ENCODE measurements at regions not wholly inside any gene's neighbourhood (a gene's known extent, or its start where the extent isn't known, plus 50 kb on each side); places are given as distances from the start of the nearest gene placed in this dataset.
"Not testable (repeated sequence)": the region's sequence is repeated elsewhere in the genome, so short reads cannot be mapped to it uniquely, and the experiment has no call there.

DNA sequence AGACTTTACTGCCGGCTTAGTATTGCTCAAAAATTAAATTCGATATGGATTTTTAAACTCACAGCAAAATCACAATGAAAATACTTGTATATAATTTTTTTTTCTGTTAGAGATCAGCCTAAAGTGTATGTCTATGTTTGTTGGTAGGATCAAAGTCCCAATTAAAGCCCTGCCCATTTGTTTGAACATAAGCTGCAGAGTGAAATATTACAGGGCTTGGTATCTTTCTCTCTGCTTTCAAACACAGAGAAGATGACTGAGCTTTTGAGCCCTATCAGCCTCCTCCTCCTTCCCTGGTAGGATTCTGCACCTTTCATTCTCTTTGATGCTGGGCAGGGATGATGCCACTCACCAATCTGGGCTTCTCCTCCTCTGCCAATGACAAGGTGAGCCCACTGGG, 345.4 kb downstream of the PPP1R2C start:
- DNase-seq: no peak

DNA sequence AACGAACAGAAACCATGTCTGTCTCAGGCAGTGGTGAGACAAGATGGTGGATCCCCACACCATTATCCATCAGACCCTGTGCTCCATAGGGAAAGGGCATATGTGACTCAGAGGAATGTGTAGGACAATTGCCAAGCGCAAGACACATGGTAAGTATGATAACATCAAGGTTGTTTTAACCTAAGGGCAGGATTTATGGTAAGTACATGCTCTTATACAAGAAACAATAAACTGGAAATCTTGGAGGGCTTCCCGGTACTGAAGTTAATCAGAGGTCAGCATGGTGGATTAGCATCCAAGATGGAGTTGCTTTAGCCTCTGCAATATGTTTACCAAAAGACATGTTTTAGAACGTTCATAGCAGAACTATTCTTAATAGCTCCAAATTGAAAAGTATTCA, 355.0 kb downstream of the PPP1R2C start:
- DNase-seq: no peak

DNA sequence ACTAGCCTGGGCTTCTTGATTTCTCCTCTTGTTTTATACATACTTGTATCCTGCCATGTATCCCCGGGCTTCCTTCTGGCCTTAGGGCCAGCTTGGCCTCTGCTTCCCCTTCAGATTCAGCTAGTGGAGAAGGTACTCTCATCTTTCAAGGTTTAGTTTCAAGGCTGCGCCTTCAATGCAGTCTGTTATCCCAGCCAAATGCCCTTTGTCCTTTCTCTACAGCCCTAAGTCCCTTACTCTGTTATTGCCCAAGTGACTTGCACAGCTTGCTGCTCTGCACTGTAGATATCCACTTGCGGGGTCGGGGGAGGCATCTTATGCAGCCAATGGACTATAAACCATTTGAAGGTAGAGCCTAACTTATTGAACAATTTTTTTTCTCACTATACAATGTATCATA, 357.5 kb downstream of the PPP1R2C start:
- no peak for DNase-seq

DNA sequence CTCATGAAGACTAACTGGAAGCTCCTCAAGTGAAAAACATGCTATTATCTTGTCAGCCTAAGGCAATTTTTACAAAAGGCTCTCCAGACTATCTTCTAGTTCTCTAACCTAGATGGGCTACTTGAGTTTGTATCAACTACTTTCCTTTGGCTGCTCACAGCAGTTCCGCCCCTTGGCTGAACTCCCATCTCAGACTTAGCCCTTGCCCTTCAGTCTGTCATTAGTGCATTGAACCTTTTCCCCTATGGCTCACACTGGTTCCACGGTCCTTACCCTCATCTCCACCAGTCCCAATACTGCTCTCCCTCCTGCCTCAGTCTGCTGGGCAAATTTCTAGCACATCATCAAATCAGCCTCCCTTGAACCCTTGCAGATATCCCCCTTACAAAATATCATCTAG, 362.3 kb downstream of the PPP1R2C start:
- DNase-seq: no peak

DNA sequence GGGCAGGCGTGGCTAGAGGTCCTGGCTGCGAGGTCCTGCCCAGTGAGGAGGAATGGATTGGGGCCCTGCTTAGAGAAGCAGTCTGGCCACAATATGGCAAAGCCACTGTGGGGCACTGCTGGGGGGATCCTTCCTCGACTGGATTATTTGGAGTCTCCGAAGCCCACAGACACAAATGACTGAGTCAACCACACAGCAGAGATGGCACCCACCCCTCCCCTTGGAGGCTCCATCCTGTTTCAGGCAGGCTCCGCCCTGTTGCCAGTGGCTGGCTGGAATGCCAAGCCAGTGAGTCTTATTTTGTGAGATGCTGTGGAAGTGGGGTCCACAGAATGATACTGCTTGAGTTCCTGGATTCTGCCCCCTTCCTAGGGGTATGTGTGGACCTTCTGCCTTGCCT, 363.9 kb downstream of the PPP1R2C start:
- DNase-seq: no peak

DNA sequence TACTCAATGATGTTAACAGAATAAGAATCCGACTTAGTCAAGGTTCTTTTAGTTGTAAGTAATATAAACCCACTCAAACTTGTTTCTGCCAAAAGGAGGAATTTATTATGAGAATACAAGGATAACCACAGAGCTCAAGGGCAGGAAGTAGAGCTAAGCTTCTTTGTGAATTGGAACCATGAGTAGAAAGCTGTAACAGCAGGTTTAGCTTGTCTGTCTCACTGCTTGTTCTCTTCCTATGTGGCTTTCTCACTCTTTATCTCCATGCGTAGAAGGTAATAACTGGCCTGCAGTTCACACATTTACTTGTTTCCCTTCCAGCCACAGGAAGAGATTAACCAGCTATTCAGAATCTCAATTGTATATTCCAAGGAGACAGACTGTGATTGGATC, 378.3 kb downstream of the PPP1R2C start:
- DNase-seq: no peak

DNA sequence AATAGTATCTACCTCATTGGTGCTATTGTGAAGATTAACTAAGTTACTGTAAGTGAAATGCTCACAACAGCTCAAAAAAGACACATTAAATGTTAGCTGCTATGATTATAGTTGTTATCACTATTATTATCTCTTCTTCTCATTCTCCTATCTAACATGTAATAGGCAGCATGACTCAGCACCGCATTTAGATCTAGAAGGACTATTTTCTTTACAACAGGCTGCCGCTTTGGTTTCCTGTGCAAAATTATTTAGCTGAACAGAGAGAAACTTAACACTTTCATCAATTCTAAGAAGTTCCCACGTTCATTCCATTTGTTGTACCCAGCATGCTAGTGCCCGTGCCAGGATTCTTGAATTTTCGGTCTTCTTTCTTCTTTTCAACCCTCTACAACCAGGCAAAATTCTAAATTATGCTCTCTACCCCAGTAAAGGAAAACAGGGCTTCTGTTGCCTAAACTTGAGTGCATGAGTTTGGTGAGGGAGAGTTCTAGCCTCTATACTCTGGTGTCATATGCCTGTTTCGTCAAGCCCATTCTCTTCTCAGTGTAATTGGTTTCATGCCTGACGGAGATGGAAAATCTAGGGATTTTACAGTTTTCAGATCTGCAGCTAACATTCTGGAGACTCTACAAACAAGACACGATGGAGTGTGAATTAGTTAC, 378.9 kb downstream of the PPP1R2C start:
- DNase-seq: no peak

DNA sequence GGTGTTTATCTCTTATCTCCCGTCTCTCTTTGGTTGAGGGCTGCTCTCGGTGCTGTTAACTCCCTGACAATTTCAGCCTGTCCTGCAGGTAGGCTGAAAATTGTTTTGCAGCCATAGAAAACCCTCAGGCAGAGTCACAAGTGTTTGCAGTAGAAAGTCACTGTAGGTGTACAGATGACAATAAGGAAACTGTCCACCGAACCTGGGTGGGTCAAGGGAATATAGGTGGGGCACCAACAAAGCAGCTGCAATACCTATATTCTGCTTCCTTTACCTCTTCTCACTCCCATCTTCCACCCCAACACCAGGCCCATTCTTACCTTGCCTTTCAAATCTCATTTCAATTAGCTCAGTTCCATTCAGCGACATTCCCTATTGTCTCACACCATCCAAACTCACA, 381.8 kb downstream of the PPP1R2C start:
- DNase-seq: no peak

DNA sequence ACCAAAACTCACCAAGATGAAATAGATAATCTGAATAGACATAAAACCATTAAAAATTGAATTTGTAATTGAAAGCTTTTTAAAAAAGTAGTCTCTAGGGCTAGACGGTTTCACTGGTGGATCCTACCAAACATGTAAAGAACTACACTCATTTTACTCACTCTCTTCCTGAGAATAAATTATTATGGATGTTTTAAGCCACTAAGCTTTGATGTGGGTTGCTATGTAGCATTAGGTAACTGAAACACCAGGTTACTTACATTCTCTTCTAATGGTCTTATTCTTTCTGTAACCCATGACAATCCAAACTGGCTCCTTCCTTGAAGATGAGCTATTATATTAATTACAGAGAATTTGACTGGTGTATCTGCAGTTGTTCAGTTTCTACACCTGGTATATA, 385.1 kb downstream of the PPP1R2C start:
- no peak for DNase-seq

DNA sequence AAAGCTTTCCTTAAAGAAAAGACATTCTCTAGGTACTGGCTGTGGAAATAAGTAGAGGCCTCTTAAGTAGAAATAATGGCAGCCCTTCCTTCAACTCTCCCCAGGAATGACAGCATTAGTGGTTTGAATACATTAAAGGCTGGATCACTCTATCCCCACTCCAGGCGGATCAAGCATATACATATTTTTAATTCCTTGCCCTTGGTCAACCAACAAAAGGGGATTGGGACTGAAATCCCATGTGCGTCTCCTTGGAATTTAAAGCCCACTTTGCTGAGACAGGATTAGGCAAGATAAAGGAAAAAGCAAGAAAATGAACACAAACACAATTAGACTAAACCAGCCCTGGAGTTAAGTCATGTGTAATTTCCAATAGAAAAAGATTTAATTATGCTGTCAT, 391.3 kb downstream of the PPP1R2C start:
- no peak for DNase-seq

DNA sequence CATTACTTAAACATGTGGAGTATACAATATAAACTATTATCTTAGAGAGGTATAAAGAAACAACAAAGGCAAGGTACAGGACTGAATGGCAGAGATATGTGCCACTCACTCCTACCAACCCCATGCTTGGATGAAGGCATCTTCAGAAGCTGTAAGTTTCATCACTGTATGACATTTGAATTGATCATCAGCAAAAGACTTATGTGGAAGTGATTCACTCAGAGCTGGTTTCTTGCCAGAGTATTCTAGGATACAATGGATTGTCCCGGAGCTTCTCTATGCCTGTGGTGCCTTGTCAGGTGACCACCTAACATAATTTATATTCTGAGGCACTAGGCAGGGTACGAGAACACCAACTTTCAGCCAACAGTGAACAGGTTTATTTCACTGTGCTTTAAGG, 392.2 kb downstream of the PPP1R2C start:
- DNase-seq: no peak

DNA sequence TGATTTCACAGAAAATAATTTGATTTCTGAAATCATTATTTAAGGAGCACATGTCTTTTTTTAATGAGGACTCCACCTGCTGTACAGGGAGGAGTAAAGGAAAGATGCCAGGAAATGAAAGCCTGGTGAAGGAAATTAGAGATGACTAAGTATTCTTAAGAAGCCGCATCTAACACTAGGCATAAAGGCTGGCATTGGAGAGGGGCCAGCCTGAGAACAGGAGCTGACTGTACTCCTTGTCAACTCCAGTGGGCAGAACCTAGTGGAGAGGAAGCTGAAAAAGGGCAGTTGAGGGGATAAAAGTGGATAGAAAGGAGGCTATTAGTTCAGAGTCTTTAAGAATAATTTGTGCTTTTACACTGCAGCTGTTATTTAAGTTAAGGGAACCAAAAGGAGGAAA, 393.0 kb downstream of the PPP1R2C start:
- no peak for DNase-seq

DNA sequence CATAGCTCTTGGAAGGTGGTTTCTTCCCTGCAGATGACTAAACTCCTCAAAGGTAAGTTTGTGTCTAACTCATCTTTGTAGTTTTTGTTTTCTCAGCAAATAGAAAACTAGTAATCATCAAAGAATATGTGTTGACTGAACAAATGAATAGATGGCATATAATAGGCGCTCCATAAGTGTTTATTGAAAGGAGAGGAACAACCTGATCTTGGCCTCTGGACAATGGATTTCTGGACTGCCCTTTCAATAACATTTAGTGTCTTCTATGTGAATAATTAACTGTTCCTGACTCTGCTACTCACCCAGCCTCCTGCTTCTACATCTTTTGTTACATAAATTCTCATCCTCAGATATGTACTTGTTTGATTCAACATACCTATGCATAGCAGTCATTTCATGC, 399.1 kb downstream of the PPP1R2C start:
- no peak for DNase-seq

DNA sequence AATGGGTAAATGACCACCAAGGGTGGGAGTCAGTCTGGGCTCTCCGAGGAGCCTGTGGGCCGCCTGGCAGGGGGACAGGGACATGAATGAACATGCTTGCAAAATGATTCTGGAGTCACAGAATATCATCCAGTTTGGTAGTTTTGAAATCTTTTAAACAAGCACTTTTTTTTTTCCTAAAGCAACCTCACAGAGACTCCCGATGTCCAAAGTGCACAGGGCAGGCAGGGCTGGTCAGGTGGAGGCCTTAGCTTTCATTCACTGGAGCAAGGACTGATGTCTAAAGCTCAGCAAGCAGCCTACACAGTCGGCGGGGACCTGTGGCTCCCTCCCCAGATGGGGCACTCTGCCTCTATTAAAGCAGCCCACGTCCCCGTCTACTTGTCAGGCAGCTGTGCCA, 402.9 kb downstream of the PPP1R2C start:
- no peak for DNase-seq

DNA sequence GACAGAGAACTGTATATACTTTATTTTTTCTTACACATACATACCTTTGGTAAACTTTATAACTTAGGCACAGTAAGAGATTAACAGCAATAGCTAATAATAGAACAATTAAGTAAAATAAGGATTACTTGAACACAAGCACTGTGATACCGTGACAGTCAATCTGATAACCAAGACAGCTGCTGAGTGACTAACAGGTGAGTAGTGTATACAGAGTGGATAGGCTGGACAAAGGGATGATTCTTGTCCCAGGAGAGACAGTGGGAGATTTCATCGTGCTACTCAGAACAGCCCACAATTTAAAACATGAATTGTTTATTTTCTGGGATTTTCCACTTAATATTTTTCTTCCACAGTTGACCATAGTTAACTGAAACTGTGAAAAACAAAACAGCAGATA, 411.8 kb downstream of the PPP1R2C start:
- DNase-seq: no peak

DNA sequence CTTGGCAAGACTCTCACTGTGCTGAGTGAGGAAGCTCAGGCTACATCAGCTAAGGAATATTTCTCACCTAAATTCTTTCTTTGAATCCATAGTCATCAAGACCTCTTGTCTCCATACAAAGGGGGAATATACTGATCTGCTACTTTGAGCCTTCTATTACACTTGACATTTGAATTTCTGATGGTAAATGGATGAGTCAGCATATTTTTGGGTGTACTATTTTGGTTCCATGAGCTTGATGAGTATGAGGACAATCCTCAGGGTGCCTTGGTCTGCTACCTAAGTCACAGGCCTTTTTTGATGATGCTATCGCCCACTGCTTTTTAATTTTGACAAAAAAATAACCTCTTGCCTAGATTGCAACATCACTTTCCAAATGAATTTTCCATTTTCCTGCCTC, 415.7 kb downstream of the PPP1R2C start:
- no peak for DNase-seq

DNA sequence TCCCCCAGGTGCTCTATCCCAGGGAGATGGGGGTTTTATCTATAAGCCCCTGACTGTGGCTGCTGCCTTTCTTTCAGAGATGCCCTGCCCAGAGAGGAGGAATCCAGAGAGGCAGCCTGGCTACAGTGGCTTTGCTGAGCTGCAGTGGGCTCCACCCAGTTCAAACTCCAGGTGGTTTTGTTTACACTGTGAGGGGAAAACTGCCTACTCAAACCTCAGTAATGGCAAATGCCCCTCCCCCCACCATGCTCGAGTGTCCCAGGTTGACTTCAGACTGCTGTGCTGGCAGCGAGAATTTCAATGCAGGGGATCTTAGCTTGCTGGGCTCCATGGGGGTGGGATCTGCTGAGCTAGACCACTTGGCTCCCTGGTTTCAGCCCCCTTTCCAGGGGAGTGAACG, 419.6 kb upstream of the CASK start:
- not testable (repeated sequence) for DNase-seq

Measured in stimulated activated CD4-positive, alpha-beta T cell treated with anti-CD3 and anti-CD28 coated beads, Interleukin-1b, Interleukin-23, amount 100 ng/mL, for 48 hours (primary cell).